ENCODE measurements at regions not wholly inside any gene's neighbourhood (a gene's known extent, or its start where the extent isn't known, plus 50 kb on each side); places are given as distances from the start of the nearest gene placed in this dataset.

DNA sequence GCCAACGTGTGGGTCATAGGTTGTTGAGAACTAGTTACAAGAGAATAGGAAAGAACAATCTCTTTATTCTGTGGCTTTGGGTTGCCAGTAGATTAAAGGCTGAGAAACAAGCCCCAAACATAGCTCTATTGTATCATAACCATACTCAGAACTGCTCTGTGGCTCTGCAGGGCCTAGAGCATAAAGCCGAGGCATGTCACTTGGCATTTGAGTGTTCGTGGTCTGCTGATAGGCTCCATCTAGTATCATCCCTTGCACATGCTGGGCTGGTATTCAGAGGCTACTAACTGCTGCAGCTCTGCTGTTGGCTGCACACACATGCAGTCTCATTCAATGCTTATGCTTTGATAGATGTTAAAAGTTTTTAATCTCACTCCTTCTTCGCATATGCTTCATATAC, 157.9 kb downstream of the OGFRL1 start:
- Histone ChIP-seq H2AFZ (ENCODE audit: low read depth, low read length, poor library complexity, severe bottlenecking) (no peak overlapping the region), H3K27ac (ENCODE audit: low read depth, low read length) (no peak overlapping the region), H3K79me2 (ENCODE audit: insufficient read depth, low read length) (no peaks in the 10 kb centered on the region), H4K20me1 (ENCODE audit: insufficient read depth) (no peaks in the 10 kb centered on the region), H3K4me2 (ENCODE audit: low read length) (no peak overlapping the region), H3K4me1 (ENCODE audit: control insufficient read depth in 1 of 2, insufficient read depth in 2 of 2, low read length in 2 of 2) (no peaks in the 10 kb centered on the region), H3K9me3 (ENCODE audit: control insufficient read depth in 1 of 2, insufficient read depth in 1 of 2, low read depth in 1 of 2, low read length in 2 of 2) (no peaks in the 10 kb centered on the region), H3K36me3 (ENCODE audit: control insufficient read depth in 1 of 2, insufficient read depth in 2 of 2, low read length in 2 of 2) (no peaks in the 10 kb centered on the region), H3K9ac (ENCODE audit: low read length) (no peak overlapping the region), H3K27me3 (ENCODE audit: insufficient read depth, low read length) (no peaks in the 10 kb centered on the region), H3K9me2 (ENCODE audit: insufficient read depth) (no peaks in the 10 kb centered on the region), H3K4me3 (replicated peaks in 1 of 2; ENCODE audit: low read depth in 1 of 2, low read length in 2 of 2) (no peak overlapping the region)
- ChIA-PET RAD21 (ENCODE audit: low non-redundant PET in 1 of 2, low total read pairs in 2 of 2, uncharacterized antibody in 2 of 2, unreplicated experiment in 2 of 2) (no interaction called here), POLR2A (no interaction called here), CTCF (no interaction called here)
- DNase-seq (ENCODE audit: low read depth, low spot score) (no peak), ATAC-seq (no peak)
- no TSS peak for BruUV-seq (replicated peaks)
- TF ChIP-seq TCF7L2 (IDR thresholded peaks at IDR 0.05; ENCODE audit: borderline replicate concordance, extremely low read depth, insufficient read depth, insufficient read length) = no peak
- TF ChIP-seq ZNF274 (IDR thresholded peaks at IDR 0.05; ENCODE audit: low read depth, low read length) = no peak
- TF ChIP-seq, protein P1, sequence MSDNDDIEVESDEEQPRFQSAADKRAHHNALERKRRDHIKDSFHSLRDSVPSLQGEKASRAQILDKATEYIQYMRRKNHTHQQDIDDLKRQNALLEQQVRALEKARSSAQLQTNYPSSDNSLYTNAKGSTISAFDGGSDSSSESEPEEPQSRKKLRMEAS (IDR thresholded peaks at IDR 0.05) = no peak
- TF ChIP-seq, protein P2, sequence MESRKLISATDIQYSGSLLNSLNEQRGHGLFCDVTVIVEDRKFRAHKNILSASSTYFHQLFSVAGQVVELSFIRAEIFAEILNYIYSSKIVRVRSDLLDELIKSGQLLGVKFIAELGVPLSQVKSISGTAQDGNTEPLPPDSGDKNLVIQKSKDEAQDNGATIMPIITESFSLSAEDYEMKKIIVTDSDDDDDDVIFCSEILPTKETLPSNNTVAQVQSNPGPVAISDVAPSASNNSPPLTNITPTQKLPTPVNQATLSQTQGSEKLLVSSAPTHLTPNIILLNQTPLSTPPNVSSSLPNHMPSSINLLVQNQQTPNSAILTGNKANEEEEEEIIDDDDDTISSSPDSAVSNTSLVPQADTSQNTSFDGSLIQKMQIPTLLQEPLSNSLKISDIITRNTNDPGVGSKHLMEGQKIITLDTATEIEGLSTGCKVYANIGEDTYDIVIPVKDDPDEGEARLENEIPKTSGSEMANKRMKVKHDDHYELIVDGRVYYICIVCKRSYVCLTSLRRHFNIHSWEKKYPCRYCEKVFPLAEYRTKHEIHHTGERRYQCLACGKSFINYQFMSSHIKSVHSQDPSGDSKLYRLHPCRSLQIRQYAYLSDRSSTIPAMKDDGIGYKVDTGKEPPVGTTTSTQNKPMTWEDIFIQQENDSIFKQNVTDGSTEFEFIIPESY (IDR thresholded peaks at IDR 0.05; ENCODE audit: extremely low read depth, insufficient replicate concordance, low read length) = no peak
- TF ChIP-seq ZFX (IDR thresholded peaks at IDR 0.05) = no peak
- no peak for TF ChIP-seq SRF (IDR thresholded peaks at IDR 0.05; ENCODE audit: low read depth)
- no peak for TF ChIP-seq EZH2 (IDR thresholded peaks at IDR 0.05)
- no peak for TF ChIP-seq CBX3 (IDR thresholded peaks at IDR 0.05; ENCODE audit: low read depth)
- TF ChIP-seq RAD21 (IDR thresholded peaks at IDR 0.05; ENCODE audit: low read depth) = no peak
- TF ChIP-seq, protein P3, sequence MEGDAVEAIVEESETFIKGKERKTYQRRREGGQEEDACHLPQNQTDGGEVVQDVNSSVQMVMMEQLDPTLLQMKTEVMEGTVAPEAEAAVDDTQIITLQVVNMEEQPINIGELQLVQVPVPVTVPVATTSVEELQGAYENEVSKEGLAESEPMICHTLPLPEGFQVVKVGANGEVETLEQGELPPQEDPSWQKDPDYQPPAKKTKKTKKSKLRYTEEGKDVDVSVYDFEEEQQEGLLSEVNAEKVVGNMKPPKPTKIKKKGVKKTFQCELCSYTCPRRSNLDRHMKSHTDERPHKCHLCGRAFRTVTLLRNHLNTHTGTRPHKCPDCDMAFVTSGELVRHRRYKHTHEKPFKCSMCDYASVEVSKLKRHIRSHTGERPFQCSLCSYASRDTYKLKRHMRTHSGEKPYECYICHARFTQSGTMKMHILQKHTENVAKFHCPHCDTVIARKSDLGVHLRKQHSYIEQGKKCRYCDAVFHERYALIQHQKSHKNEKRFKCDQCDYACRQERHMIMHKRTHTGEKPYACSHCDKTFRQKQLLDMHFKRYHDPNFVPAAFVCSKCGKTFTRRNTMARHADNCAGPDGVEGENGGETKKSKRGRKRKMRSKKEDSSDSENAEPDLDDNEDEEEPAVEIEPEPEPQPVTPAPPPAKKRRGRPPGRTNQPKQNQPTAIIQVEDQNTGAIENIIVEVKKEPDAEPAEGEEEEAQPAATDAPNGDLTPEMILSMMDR (IDR thresholded peaks at IDR 0.05 in 2 of 3, conservative IDR thresholded peaks at IDR 0.05 in 1 of 3; ENCODE audit: borderline replicate concordance in 1 of 3, insufficient read depth in 1 of 3, low read depth in 2 of 3, low read length in 2 of 3) = no peak
- no peak for TF ChIP-seq SP1 (IDR thresholded peaks at IDR 0.05; ENCODE audit: low read depth)
- no peak for TF ChIP-seq POLR2AphosphoS5 (IDR thresholded peaks at IDR 0.05; ENCODE audit: low read depth, low read length)
- TF ChIP-seq, protein P4, sequence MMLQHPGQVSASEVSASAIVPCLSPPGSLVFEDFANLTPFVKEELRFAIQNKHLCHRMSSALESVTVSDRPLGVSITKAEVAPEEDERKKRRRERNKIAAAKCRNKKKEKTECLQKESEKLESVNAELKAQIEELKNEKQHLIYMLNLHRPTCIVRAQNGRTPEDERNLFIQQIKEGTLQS (IDR thresholded peaks at IDR 0.05) = no peak
- no peak for TF ChIP-seq ELF1 (IDR thresholded peaks at IDR 0.05; ENCODE audit: borderline replicate concordance, low read depth)
- TF ChIP-seq SIN3A (IDR thresholded peaks at IDR 0.05; ENCODE audit: low read depth) = no peak
- no peak for TF ChIP-seq YY1 (IDR thresholded peaks at IDR 0.05; ENCODE audit: extremely low read depth, insufficient replicate concordance, low read depth, low read length)
- intact Hi-C loops (cut with micrococcal nuclease) = no loop called here

All from HCT116 (cell line).